HEK293 (cell line): ENCODE measurements at regions not wholly inside any gene's neighbourhood (a gene's known extent, or its start where the extent isn't known, plus 50 kb on each side); places are given as distances from the start of the nearest gene placed in this dataset.
"Not testable (repeated sequence)": the region's sequence is repeated elsewhere in the genome, so short reads cannot be mapped to it uniquely, and the experiment has no call there.

Experiments used
- BCL11A ChIP-seq: fragments of 450-650 bp; formaldehyde crosslinking; IDR thresholded peaks from 2 replicates; pipeline ENCODE4 v1.5.1; 2016; ENCODE audit warnings: low read depth, missing biosample characterization, missing genetic modification characterization
- REPIN1 ChIP-seq: fragments of 450-650 bp; formaldehyde crosslinking; IDR thresholded peaks from 2 replicates; pipeline ENCODE4 v1.5.1; 2017; ENCODE audit warnings: missing biosample characterization, missing genetic modification characterization, low read depth
- SP3 ChIP-seq: fragments of 450-650 bp; formaldehyde crosslinking; IDR thresholded peaks from 2 replicates; pipeline ENCODE4 v1.5.1; 2016; ENCODE audit warnings: missing biosample characterization, missing genetic modification characterization
- ZBTB1 ChIP-seq: fragments of 450-650 bp; formaldehyde crosslinking; IDR thresholded peaks from 2 replicates; pipeline ENCODE4 v1.5.1; 2016; ENCODE audit warnings: missing biosample characterization, missing genetic modification characterization
- ZNF114 ChIP-seq: fragments of 450-650 bp; formaldehyde crosslinking; IDR thresholded peaks from 2 replicates; pipeline ENCODE4 v1.5.0; 2017; ENCODE audit warnings: missing biosample characterization, missing genetic modification characterization
- ZNF138 ChIP-seq: fragments of 450-650 bp; formaldehyde crosslinking; IDR thresholded peaks from 2 replicates; pipeline ENCODE4 v1.5.1; 2016; ENCODE audit warnings: missing biosample characterization, missing genetic modification characterization, borderline replicate concordance
- TF ChIP-seq, protein P1 (sequence below): fragments of 450-650 bp; formaldehyde crosslinking; IDR thresholded peaks from 2 replicates; pipeline ENCODE4 v1.5.1; 2016; ENCODE audit warnings: missing biosample characterization, missing genetic modification characterization, borderline replicate concordance
- TF ChIP-seq, protein P2 (sequence below): fragments of 450-650 bp; formaldehyde crosslinking; IDR thresholded peaks from 2 replicates; pipeline ENCODE4 v1.5.1; 2016; ENCODE audit warnings: missing biosample characterization, missing genetic modification characterization
- TF ChIP-seq, protein P3 (sequence below): fragments of 450-650 bp; formaldehyde crosslinking; conservative IDR thresholded peaks from 2 replicates; pipeline ENCODE4 v1.5.1; 2016; ENCODE audit warnings: low read depth, missing biosample characterization, missing genetic modification characterization
- TF ChIP-seq, protein P4 (sequence below): fragments of 450-650 bp; formaldehyde crosslinking; IDR thresholded peaks from 2 replicates; pipeline ENCODE4 v1.5.1; 2016; ENCODE audit warnings: missing biosample characterization, missing genetic modification characterization
- TF ChIP-seq, protein P5 (sequence below): IDR thresholded peaks from 2 replicates; pipeline ENCODE4 v1.6.1; 2011; ENCODE audit warnings: mild to moderate bottlenecking, low read depth, low read length, borderline replicate concordance
- TF ChIP-seq, protein P6 (sequence below): fragments of 450-650 bp; formaldehyde crosslinking; IDR thresholded peaks from 2 replicates; pipeline ENCODE4 v1.5.1; 2016; ENCODE audit warnings: missing biosample characterization, missing genetic modification characterization

DNA sequence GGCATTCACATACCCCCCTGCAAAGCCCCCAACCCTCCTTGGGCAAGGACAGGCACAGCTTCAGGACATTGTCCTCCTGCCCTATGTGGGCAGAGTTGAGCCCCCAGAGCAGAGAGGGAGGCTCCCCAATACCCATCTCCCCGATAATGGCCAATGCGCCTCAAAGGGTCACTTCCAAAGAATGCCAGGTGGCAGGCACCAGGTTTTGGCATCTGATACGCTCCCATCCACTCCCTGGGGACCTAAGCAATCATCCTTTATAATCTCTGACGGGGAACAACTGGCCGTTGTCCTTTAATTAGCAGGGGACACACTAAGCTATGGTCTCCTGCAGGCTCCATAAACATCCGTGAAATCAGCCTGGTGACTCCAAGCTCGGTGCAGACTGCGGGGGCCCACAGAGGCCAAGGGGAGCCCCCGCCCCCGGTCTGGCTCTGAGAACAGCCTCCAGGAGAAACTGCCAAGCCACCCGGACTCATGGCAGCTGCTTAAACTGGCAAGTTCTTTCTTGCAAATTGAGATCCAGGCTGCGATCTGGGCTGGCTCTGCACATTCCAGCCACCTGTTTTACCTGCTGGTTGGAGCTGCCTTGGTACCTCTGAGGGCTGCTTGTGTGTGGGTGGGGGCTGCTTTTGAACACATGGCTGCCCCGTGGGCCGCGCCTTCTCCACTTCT, 123.2 kb upstream of the SULF2 start:
- not testable (repeated sequence) for TF ChIP-seq ZNF114, ZBTB1, SP3, BCL11A, ZNF138, REPIN1 (tag by site-specific recombination)
- TF ChIP-seq, protein P1, sequence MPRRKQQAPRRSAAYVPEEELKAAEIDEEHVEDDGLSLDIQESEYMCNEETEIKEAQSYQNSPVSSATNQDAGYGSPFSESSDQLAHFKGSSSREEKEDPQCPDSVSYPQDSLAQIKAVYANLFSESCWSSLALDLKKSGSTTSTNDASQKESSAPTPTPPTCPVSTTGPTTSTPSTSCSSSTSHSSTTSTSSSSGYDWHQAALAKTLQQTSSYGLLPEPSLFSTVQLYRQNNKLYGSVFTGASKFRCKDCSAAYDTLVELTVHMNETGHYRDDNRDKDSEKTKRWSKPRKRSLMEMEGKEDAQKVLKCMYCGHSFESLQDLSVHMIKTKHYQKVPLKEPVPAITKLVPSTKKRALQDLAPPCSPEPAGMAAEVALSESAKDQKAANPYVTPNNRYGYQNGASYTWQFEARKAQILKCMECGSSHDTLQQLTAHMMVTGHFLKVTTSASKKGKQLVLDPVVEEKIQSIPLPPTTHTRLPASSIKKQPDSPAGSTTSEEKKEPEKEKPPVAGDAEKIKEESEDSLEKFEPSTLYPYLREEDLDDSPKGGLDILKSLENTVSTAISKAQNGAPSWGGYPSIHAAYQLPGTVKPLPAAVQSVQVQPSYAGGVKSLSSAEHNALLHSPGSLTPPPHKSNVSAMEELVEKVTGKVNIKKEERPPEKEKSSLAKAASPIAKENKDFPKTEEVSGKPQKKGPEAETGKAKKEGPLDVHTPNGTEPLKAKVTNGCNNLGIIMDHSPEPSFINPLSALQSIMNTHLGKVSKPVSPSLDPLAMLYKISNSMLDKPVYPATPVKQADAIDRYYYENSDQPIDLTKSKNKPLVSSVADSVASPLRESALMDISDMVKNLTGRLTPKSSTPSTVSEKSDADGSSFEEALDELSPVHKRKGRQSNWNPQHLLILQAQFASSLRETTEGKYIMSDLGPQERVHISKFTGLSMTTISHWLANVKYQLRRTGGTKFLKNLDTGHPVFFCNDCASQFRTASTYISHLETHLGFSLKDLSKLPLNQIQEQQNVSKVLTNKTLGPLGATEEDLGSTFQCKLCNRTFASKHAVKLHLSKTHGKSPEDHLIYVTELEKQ (tag by site-specific recombination) = not testable (repeated sequence)
- TF ChIP-seq, protein P2, sequence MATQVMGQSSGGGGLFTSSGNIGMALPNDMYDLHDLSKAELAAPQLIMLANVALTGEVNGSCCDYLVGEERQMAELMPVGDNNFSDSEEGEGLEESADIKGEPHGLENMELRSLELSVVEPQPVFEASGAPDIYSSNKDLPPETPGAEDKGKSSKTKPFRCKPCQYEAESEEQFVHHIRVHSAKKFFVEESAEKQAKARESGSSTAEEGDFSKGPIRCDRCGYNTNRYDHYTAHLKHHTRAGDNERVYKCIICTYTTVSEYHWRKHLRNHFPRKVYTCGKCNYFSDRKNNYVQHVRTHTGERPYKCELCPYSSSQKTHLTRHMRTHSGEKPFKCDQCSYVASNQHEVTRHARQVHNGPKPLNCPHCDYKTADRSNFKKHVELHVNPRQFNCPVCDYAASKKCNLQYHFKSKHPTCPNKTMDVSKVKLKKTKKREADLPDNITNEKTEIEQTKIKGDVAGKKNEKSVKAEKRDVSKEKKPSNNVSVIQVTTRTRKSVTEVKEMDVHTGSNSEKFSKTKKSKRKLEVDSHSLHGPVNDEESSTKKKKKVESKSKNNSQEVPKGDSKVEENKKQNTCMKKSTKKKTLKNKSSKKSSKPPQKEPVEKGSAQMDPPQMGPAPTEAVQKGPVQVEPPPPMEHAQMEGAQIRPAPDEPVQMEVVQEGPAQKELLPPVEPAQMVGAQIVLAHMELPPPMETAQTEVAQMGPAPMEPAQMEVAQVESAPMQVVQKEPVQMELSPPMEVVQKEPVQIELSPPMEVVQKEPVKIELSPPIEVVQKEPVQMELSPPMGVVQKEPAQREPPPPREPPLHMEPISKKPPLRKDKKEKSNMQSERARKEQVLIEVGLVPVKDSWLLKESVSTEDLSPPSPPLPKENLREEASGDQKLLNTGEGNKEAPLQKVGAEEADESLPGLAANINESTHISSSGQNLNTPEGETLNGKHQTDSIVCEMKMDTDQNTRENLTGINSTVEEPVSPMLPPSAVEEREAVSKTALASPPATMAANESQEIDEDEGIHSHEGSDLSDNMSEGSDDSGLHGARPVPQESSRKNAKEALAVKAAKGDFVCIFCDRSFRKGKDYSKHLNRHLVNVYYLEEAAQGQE = not testable (repeated sequence)
- TF ChIP-seq, protein P3, sequence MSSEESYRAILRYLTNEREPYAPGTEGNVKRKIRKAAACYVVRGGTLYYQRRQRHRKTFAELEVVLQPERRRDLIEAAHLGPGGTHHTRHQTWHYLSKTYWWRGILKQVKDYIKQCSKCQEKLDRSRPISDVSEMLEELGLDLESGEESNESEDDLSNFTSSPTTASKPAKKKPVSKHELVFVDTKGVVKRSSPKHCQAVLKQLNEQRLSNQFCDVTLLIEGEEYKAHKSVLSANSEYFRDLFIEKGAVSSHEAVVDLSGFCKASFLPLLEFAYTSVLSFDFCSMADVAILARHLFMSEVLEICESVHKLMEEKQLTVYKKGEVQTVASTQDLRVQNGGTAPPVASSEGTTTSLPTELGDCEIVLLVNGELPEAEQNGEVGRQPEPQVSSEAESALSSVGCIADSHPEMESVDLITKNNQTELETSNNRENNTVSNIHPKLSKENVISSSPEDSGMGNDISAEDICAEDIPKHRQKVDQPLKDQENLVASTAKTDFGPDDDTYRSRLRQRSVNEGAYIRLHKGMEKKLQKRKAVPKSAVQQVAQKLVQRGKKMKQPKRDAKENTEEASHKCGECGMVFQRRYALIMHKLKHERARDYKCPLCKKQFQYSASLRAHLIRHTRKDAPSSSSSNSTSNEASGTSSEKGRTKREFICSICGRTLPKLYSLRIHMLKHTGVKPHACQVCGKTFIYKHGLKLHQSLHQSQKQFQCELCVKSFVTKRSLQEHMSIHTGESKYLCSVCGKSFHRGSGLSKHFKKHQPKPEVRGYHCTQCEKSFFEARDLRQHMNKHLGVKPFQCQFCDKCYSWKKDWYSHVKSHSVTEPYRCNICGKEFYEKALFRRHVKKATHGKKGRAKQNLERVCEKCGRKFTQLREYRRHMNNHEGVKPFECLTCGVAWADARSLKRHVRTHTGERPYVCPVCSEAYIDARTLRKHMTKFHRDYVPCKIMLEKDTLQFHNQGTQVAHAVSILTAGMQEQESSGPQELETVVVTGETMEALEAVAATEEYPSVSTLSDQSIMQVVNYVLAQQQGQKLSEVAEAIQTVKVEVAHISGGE (tag by site-specific recombination) = not testable (repeated sequence)
- TF ChIP-seq, protein P4, sequence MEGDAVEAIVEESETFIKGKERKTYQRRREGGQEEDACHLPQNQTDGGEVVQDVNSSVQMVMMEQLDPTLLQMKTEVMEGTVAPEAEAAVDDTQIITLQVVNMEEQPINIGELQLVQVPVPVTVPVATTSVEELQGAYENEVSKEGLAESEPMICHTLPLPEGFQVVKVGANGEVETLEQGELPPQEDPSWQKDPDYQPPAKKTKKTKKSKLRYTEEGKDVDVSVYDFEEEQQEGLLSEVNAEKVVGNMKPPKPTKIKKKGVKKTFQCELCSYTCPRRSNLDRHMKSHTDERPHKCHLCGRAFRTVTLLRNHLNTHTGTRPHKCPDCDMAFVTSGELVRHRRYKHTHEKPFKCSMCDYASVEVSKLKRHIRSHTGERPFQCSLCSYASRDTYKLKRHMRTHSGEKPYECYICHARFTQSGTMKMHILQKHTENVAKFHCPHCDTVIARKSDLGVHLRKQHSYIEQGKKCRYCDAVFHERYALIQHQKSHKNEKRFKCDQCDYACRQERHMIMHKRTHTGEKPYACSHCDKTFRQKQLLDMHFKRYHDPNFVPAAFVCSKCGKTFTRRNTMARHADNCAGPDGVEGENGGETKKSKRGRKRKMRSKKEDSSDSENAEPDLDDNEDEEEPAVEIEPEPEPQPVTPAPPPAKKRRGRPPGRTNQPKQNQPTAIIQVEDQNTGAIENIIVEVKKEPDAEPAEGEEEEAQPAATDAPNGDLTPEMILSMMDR (tag by site-specific recombination) = not testable (repeated sequence)
- TF ChIP-seq, protein P5, sequence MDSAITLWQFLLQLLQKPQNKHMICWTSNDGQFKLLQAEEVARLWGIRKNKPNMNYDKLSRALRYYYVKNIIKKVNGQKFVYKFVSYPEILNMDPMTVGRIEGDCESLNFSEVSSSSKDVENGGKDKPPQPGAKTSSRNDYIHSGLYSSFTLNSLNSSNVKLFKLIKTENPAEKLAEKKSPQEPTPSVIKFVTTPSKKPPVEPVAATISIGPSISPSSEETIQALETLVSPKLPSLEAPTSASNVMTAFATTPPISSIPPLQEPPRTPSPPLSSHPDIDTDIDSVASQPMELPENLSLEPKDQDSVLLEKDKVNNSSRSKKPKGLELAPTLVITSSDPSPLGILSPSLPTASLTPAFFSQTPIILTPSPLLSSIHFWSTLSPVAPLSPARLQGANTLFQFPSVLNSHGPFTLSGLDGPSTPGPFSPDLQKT = not testable (repeated sequence)
- TF ChIP-seq, protein P6, sequence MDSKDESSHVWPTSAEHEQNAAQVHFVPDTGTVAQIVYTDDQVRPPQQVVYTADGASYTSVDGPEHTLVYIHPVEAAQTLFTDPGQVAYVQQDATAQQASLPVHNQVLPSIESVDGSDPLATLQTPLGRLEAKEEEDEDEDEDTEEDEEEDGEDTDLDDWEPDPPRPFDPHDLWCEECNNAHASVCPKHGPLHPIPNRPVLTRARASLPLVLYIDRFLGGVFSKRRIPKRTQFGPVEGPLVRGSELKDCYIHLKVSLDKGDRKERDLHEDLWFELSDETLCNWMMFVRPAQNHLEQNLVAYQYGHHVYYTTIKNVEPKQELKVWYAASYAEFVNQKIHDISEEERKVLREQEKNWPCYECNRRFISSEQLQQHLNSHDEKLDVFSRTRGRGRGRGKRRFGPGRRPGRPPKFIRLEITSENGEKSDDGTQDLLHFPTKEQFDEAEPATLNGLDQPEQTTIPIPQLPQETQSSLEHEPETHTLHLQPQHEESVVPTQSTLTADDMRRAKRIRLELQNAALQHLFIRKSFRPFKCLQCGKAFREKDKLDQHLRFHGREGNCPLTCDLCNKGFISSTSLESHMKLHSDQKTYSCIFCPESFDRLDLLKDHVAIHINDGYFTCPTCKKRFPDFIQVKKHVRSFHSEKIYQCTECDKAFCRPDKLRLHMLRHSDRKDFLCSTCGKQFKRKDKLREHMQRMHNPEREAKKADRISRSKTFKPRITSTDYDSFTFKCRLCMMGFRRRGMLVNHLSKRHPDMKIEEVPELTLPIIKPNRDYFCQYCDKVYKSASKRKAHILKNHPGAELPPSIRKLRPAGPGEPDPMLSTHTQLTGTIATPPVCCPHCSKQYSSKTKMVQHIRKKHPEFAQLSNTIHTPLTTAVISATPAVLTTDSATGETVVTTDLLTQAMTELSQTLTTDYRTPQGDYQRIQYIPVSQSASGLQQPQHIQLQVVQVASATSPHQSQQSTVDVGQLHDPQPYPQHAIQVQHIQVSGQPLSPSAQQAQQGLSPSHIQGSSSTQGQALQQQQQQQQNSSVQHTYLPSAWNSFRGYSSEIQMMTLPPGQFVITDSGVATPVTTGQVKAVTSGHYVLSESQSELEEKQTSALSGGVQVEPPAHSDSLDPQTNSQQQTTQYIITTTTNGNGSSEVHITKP (tag by site-specific recombination) = not testable (repeated sequence)
